DMS153 (cell line): ENCODE measurements at regions not wholly inside any gene's neighbourhood (a gene's known extent, or its start where the extent isn't known, plus 50 kb on each side); places are given as distances from the start of the nearest gene placed in this dataset.
"Not testable (repeated sequence)": the region's sequence is repeated elsewhere in the genome, so short reads cannot be mapped to it uniquely, and the experiment has no call there.

Source experiments
- DNase-seq: peaks from one replicate; lab custom pipeline; 2025; lab: John Stamatoyannopoulos, UW

DNA sequence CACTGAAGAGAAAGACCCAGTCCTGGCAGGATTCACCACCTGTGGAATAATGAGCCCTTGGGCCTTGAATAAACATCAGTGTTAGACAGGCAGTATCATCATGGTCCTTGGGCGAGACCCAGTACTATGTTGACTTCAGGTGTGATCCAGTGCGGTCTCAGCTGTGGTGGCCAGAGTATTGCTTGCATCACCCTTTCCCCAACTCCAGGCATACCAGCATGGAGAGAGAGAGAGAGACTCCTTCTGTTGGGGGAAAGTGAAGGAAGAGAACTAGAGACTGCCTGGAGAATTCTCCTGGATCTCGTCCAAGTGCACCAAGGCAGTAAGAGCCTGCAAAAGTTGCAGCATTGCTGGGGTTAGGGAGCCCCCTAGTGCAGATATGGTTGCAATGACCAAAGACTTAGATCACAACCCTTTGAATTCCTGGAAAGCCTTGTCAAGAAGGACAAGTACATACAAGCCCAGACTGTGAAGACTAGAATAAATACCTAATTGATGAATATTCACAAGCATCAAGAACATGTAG, 61.1 kb upstream of the VAMP7 start:
- DNase-seq: peak; percentile 76

DNA sequence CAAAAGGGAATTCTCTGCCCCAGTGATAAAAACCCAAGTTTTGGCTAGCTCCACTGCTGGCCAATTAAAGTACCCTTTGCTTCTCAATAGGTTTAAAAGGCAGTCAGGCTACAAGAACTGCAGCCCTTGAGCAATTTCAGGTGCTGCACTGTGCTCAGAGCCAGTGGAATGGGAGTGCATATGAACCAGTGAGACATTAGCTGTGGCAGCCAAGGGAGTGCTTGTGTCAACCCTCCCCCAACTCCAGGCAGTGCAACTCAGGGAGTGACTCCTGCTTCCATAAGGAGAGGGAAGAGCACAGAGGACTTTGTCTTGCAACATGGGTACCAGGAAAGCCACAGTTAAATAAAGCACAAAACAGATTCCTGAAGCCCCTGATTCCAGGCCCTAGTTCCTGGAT, 61.6 kb upstream of the VAMP7 start:
- DNase-seq: no peak

DNA sequence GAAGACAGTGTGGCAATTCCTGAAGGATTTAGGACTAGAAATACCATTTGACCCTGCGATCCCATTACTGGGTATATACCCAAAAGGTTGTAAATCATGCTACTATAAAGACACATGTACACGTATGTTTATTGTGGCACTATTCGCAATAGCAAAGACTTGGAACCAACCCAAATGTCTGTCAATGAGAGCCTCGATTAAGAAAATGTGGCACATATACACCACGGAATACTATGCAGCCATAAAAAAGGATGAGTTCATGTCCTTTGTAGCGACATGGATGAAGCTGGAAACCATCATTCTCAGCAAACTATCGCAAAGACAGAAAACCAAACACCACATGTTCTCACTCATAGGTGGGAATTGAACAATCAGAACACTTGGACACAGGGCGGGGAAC, 66.8 kb upstream of the VAMP7 start:
- not testable (repeated sequence) for DNase-seq

DNA sequence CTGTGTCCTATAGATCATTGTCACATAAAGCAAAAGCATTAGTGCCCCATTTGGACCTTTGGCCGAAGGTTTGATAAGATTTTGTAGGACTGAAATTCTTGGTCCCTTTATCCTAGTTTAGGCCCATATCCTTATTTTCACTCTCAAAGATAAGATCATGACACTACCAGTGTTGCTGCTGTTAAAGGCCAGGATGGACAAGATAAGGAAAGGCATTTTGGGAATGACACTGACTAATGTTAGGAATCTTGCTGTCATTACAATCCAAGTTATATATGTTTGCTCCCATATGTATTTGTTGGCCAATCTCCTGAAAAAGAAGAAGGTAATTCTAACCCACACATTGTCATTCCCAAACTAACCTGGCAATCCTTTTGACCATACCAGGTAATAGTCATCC, 101.3 kb upstream of the VAMP7 start:
- DNase-seq: no peak

DNA sequence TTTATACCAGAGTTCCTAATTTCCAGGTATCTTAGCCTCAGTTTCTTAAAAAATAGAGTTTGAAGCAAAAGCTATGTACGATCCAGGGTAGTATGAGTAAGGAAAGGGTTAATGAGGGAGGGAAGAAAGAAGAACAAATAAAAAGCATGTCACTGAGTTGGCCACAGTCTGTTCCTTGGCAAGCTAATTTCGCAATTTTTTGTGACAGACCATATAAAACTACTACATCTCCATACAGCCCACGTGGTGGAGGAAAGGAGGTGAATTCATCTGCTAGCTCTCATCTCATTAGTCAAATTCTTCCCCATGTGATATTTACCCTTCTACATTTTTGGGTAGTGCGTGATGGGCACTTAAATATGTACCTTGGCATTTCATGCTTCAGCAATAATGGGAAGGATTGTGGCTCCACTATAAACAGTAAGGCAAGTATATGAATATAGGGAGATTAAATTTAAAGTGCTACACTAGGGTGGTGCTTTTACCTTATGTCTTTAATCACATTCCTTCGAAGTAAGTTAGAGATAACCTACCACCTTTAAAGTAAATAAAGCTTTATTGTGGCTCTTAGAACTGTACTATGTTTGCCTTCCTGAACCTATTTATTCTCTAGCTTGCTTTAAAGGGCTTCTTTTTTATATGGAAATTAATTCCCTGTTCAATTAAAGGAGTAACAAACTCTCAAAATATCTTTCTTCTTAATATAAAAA, 102.1 kb upstream of the VAMP7 start:
- DNase-seq: no peak

DNA sequence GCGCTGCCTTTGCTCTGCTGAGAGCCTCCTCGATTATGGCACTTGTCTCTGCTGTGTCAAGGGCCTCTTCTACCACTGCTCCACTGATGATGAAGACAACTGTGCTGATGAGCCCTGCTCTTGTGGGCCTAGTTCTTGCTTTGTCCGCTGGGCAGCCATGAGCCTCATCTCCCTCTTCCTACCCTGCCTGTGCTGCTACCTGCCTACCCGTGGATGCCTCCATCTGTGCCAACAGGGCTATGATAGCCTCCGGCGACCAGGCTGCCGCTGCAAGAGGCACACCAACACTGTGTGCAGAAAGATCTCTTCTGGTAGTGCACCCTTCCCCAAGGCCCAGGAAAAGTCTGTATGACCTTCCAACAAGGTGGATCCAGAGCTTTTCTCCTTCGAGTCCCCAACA, 106.8 kb upstream of the VAMP7 start:
- DNase-seq: no peak

DNA sequence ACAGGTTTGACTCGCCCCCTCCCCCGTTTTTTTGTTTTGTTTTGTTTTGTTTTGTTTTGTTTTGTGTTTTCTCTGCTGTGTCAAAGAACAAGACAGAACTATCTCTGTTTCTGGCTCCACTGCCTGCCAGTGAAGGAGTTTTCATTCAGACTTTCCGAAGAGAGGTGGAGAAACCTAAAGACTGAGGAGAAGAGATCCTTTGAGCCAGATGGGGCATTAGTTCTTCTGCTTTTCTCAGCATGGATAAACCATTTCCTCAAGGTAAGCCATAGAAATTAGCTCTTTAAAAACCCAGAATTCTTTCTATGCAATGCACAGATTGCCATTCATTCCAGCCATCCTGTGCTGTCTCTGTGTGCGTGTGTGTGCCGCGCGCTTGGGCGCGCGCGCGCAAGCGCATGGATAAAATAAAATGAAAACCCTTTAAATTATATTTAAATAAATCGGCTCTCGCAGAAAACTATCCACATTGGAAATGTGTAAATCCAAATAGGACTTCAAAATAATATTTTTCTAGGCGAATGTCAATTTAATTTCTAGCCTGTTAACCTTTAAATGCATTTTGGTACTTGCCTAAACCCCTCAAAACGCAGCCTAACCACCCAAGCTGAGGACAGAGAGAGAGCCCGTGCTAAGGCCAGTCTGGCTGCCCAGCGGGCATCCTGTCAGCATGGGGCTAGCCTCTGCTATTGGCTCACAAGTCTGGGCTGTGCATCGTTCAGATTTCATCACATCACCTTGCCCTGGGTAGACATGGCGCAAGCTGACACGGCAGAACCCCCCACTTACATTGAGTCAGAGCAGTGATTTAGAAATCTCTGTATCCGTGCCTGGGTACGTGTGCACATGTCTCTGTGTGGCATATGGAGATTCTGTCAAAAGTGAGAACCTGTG, 113.0 kb upstream of the VAMP7 start:
- DNase-seq: no peak

DNA sequence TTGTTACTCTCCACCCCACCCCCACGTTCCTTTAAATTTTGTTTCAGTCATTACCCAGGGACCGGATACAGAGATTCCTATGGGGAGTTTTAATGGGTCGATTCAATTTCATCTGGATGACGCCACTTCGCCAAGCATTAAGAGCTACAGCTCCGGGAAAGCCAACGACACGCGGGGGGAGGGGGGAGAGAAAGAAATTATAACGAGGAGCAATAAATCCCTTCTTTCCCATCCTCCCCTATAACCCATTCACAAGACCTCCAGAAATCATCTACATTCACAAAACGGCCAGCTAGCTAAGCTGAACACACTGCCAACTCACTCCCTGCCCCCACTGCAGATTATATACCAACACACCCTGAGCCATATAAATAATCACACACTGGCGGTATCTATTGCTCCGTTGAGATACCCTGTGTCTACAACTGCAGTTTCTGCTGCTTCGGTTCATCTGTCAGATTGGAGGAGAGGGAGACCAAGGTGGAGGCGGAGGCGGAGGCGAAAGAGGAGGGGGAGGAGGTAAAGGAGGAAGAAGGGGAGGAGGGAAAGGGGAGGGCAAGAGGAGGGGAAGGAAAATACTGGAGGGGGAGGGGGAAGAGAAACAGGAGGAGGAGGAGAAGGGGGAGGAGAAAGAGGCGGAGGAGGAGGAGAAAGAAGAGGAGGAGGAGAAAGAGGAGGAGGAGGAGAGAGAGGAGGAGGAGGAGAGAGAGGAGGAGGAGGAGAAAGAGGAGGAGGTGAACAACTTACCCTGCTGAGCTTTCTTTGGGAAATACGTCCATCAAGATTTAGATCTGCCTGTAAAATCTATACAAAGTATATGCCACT, 113.9 kb upstream of the VAMP7 start:
- peak; percentile 68 for DNase-seq

DNA sequence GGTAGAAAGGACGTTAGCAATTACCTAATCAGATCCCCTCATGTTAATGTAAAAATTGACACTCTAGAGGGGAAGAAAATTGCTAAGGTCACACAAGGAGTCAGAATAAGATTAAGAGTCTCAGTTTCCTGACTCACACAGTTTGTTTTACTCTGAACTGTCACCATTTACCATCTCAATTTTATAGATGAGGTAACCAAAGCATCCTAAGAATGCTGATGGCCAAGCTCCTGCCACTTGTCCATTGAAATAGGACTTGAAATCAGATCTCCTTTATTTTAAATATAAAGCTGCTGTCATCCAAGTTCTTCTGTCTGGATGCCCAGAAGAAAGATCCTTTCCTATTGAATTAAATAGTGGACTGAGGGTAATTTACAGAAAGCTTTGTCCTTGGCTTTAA, 114.8 kb upstream of the VAMP7 start:
- no peak for DNase-seq

DNA sequence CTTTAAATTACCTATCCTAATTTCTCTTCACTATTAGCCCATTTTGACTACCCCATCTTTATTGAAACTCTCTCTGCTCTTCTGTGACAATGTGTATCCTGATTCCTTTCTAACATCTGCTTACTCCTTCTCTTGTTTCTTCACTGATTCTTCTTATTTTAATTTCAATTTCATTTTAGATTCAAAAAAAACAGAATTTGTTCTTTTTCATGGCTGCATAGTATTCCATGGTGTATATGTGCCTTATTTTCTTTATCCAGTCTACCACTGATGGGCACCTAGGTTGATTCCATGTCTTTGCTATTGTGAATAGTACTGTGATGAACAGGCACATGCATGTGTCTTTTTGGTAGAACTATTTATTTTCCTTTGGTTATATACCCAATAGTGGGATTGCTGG, 120.0 kb upstream of the VAMP7 start:
- DNase-seq: no peak

DNA sequence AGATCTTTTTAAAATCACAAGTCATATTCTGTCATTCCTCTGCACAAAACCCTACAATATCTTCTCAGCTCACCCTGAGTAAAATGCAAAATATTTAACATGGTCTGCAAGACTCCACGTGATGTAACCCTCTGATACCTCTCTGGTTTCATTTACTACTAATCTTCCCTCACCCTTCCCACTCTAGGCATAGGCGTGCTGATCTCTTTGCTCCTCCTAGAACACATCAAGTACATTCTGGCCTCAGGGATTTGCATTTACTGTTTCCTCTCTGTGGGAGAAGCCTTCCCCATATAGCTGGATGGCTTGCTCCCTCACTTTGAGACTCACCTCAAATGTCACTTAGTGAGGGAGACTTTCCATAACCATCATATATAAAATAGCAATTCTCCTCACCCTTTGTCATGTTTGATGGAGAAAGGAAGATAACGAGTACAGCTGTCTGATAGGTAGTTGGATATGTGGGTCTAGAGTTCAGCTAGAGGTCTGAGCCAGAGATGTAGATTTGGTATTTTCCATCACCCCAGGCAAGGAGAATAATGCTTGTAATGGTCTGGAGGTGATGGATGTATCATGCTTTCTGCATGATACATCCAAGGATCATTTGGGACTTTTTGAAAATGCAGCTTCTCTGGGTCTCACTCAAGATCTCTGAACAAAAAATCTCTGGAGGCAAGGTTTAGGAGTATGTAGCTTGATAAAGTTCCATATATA, 123.9 kb upstream of the VAMP7 start:
- no peak for DNase-seq

DNA sequence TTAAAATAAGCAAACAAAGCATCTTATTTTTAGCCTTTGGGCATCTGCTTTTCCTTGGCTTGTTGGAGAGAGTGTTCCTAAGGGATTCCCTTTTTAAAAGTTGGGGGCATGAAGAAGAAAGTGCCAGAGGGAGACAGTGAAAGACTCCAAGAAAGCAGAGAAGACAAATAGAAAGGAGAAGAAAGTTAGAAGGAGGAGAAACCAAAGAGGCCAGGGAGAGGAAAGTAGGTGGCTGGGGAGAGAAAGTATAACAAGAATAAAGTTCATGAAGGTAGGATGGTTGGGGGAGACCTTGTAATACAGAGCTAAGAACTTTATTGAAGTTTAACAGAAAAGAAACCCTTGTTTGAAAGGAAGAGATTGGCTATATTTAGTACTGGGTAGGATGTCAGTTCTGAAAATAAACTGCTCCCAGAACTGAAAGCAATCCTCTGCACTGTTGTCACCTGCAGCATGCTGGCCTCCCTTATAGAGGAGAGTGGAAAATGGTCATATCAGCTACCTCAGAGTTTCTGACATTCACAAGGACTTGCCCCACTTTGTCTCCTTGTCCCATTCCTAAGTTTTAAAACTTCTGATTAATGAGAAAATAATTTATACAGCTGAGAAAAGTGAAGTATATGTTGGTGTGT, 125.3 kb upstream of the VAMP7 start:
- DNase-seq: no peak

DNA sequence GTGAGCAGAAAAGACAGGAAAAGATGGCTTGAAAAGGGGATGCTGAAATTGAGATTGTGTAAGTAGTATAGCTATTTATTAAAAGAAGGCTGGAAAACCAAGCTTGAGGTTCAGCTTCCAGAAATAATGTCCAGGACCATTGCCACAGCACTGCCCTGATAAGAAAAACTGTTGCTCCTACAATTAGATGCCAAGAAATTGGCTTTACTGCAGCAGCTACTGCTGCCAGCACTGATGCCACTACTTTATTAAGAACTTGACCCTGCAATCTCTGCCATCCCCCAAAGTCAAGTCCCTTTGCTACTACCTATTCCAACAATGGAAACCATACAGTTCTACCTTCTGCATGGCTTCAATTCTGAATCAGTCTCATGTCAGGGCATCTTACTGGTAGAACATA, 130.0 kb upstream of the VAMP7 start:
- DNase-seq: no peak

DNA sequence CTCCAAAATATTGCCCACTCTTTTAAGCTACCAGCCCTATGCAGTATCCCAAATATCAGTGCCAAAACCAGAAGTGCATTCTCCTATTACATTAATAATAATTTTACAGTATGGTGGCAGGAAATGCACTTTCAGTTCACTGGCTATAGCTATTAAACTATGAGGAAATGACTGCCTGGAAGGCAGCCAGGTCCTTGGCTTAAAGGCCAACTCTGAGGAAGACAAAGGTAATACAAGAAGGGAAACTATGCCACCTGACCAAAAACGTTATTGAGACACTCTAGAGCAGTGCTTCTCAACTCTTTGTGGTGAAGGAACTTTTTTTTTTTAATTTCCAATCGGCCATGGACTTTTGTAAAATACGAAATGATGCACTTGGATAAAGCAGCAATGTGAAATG, 133.6 kb upstream of the VAMP7 start:
- peak; percentile 82 for DNase-seq

DNA sequence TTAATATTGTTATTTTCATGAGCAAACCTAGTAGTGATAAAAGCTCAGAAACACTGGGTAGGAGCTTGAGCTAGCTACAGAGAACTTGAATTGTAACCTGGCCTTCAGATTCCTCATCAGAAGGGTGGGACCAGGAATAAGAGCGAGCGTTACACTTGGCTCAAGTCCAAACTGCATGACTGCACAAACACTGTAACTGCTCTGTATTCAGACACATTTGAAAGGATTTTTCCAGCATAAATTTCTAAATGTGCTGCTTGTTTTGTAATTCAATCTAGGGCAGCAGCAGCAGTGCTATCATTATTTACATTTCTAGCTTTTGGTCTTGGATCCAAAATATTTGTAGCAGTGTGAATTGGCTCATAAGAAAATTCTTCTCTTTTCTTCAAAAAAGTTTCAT, 133.0 kb upstream of the TMLHE start:
- peak; percentile 84 for DNase-seq

DNA sequence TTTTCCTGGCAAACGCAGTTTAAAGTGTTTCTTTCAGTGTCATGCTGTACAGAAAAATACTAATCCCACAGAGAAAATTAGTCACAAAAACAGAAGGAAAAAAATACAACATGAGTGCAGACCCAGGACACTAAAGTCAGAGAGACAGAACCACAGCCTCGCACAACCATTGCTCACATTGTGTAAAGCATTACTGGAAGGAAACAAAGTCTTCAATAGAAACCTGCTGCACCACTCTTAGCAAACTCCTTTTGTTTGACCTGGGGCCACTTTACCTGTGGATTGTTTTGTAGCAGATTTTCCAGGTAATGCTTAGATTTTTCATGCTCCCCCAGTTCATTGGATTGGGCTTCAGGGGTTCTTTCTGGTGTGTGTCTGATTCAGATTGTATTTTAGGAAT, 131.8 kb upstream of the TMLHE start:
- no peak for DNase-seq

DNA sequence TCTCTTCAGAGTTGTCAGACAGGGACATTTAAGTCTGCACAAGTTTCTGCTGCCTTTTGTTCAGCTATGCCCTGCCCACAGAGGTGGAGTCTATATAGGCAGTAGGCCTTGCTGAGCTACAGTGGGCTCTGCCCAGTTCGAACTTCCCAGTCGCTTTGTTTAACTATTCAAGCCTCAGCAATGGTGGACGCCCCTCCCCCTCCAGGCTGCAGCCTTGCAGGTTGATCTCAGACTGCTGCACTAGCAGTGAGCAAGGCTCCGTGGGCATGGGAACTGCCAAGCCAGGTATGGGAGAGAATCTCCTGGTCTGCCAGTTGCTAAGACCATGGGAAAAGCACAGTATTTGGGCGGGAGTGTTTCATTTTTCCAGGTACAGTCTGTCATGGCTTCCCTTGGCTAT, 115.6 kb upstream of the TMLHE start:
- DNase-seq: not testable (repeated sequence)

DNA sequence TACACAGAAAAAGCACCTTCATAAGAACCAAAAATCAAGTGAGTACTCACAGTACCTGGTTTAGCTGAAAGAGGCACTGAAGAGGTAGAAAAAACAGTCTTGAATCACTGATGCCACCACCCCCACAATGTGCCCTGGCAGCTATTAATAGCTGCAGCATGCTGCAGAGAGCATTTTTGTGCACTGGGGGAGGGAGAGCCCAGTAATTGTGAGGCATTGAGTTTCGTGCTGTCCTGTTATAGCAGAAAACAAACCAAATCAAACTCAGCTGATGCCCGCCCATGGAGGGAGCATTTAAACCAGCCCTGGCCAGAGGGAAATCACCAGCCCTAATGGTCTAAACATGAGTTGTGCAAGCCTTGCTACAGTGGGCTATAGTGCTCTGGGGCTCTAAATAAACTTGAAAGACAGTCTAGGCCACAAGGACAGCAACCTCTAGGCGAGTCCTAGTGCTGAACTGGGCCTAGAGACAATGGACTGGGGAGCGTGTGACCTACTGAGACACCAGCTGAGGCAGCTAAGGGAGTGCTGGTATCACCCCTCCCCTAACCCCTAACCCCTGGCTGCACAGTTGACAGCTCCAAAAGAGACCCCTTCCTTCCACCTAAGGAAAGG, 106.3 kb upstream of the TMLHE start:
- DNase-seq: no peak

DNA sequence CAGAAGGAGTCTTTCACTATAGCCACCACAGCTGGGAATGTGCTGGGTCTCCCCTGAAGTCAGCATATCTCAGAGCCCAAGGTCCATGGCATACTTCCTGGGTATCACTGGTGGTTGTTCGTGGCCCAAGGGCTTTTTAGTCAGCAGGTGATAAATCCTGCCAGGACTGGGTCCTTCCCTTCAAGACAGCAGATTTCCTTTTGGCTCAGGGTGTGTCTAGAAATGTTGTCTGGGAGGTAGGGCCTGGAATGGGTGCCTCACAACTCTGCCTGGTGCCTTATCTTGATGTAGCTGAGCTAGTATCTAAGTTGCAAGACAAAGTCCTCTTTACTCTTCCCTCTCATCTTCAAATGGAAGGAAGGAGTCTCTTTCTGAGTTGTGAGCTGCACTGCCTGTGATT, 102.4 kb upstream of the TMLHE start:
- DNase-seq: no peak

DNA sequence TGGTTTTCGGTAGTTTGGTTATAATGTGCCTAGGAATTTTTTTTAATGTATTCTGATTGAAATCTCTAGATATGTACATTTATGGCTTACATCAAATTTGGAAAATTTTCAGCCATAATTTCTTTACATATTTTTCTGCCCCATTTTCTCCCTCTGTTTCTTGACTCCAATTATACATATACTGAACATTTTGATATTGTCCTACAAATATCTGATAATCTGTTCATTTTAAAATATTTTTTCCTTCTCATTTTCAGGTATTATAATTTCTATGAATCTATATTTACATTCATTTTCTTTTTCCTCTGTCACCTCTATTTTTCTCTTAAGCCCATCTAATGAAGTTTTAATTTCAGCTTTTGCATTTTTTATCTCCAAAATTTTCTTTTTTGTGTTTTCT, 82.7 kb upstream of the TMLHE start:
- no peak for DNase-seq

DNA sequence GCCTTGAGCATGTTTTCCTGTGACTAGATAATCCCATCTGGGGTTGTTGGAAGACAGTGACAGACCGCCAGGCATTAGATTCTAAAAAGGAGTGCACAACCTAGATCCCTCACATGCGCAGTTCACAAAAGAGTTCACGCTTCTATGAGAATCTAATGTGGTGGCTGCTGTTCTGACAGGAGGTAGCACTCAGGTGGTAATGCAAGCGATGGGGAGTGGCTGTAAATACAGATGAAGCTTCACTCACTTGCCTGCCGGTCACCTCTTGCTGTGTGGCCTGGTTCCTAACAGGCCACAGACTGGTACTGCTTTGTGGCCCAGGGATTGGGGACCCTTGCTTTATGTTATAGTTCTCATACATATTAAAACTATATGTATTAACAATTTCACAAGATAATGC, 81.9 kb upstream of the TMLHE start:
- DNase-seq: no peak
